DMS79 (cell line): ENCODE measurements at regions not wholly inside any gene's neighbourhood (a gene's known extent, or its start where the extent isn't known, plus 50 kb on each side); places are given as distances from the start of the nearest gene placed in this dataset.

Experiments used
- DNase-seq: peaks from one replicate; lab custom pipeline; 2025; lab: John Stamatoyannopoulos, UW

GRCh38 chr7:11294218-11294617 is 320.5 kb downstream of the PHF14 start:
- no peak for DNase-seq

DNA sequence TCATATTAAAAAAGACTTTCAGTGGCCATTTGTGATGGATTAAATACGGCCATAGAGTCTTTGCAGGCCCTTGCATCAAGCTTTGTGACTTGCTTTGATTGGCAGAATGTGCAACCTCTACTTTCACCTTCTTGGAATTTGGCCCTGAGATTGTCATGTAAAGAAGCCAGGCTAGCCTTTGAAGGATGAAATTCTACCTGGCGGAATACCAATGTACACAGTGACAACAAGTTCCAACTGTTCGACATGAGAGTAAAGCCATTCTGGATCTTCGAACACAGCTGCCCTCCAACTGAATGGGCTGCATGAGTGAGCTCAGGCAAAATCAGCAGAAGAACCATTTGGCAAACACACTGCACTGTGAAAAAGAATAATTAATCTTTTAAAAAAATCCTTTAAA is 321.3 kb downstream of the PHF14 start:
- no peak for DNase-seq

DNA sequence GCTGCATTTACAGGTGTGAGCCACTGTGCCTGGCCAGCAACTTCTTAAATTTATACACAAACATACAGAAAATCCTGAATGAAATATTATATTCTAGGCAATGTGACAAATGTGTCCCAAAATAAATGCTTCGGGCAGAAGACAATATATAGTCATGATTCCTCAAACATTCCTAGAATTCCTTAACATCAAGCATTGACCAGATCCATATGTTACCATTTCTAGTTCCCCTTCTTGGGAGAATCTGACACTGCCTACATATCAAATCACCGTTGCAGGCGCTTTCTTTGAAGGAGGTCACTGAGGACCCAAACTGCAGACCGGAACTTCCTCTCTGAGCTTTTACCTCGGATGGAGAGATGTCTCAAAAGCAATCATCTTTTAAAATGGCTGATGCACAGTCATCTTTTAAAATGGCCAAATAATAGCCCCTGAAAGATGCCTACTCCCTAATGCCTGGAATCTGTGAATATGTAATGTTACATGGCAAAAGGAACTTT is 323.5 kb downstream of the PHF14 start:
- DNase-seq, result no peak

DNA sequence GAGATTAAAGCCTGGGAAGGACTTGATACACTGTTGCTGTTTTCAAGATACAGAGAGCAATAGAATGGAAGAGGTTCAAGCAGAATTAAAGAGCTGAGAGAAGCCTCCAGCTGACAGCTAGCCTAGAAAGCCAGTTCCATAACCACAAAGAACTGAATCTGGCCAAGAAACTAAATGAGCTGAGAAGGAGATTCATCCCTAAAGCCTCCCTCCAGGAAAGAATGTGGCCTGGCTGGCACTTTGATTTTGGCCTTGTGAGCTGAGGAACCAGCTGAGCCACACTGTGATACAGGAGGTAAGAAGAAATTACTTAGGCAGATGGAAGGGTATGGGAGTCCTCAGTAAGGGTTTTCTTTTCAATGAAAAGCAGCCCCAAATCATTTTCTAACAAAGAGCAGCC is 324.1 kb downstream of the PHF14 start:
- DNase-seq, result no peak

GRCh38 chr7:11298220-11298619 is 324.5 kb downstream of the PHF14 start:
- no peak for DNase-seq

DNA sequence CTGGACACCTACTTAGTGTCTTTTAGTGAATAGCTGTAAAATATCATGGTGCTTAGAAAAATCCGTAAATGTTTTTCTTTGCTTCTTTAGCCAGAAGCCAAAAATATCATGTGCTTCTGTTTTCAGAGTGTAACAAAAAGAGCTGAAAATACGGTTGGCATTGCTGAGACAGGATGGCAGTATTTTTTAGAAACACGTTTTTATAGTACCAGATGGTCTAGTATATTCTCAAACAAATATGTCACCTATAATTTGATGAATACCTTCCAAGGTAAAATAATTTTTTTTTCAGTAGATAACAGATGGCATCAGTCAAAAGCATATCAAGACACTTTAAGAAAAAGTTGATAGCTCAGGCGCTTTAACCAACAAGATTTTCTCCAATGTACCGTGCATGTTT is 326.6 kb downstream of the PHF14 start:
- DNase-seq, result no peak

DNA sequence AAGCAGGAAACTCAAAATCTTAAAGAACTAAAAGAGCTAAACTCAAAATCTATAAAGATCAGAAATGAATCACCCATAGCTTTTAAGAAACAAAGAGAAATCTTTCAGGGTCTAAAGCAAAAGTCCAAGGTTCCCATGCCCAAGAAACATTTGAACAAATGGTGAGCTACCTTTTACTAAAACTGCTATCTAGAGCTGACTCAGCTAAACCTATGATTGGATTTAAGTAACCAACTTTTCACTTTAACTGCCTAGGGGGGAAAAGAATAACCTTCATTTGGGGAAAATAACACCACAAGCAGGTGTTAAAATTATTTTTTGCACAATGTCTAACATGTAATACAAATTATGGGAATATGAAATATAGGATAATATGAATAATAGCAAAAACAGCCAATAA is 328.4 kb downstream of the PHF14 start:
- no peak for DNase-seq

DNA sequence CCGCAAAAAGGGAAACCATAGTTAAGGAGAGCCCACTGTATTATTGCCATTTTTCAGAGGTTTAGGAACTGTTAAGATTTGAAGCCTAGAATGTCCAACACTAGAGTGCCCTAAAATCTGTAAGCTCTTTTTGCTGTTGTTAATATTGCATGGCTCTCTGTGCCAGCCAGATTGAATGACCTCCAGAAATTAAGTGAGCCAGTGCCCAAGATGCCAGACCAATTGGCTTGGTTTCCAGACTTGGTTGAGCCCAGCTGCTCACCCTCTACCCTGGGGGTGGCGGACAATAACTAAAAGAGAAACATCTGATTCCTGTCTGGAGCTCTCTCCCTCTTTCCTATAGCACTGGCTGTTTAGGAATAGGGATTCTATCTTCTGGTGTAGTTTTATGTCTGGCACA is 340.1 kb downstream of the PHF14 start:
- no peak for DNase-seq

DNA sequence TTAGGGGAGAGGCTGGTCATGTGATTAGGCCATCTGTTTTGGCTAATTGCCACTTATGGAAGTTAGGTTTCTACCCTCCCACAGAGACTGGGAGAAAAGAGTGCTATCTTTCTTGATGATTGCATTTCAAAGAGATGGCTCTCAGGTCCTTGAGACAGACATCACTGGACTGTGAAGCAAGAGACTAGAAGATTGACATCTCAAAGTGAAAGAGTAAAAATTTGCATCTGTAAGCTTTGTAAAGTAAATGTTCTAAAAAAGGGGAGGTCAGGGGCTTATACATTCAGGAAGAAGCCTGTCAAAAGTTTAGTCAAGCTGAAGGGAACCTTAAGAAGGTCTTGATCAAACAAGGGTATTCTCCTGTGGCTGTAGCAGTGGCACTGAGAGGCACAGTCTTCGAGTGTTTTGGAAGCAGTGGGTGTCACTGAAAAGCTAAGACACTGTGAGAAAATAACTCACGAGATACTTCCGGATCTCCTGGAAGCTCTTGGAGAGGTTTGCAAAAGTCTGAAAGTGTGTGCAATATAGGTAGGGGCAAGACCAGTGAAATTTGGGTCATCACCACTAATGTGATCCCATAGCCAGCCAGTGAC is 342.1 kb downstream of the PHF14 start:
- no peak for DNase-seq

- DNase-seq, result no peak
Observed at GRCh38 chr7:11317766-11318165, 344.1 kb downstream of the PHF14 start.

- DNase-seq, result no peak
Observed at GRCh38 chr7:11319491-11320274, 346.0 kb downstream of the PHF14 start.
